ENCODE measurements at regions not wholly inside any gene's neighbourhood (a gene's known extent, or its start where the extent isn't known, plus 50 kb on each side); places are given as distances from the start of the nearest gene placed in this dataset.

DNA sequence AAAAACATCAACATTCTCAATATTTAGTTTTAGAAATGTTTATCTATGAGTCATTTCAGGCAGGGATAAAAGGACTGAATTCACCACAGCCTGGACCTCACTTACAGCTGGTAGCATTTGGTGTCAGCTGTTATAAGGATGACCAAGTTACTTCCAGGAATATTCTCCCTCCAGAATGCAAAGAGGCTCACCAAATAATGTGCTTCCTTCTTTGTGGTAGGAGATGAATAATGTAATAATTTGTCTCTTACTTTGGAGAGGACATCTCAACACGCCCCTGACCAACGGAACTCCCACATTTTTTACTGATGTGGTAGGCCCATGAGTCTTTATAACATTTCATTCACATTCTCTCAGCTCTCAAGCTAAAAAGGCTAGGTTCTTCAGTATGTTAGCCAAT is 825.9 kb upstream of the GRAMD2B start:
- Histone ChIP-seq H3K9me3 (ENCODE audit: control insufficient read depth in 4 of 4, low read length in 3 of 4) (no peaks in the 10 kb centered on the region), H3K27ac (ENCODE audit: low read depth in 1 of 2, low read length in 2 of 2) (no peak overlapping the region), H3K36me3 (ENCODE audit: control insufficient read depth in 4 of 4, insufficient read depth in 3 of 4, low read depth in 1 of 4, low read length in 3 of 4) (no peaks in the 10 kb centered on the region), H3K27me3 (ENCODE audit: control insufficient read depth in 4 of 4, insufficient read depth in 4 of 4, low read length in 3 of 4) (no peaks in the 10 kb centered on the region), H3K9ac (ENCODE audit: low read depth in 1 of 2, low read length in 2 of 2) (no peak overlapping the region), H3K4me3 (ENCODE audit: low read depth in 1 of 3, low read length in 3 of 3) (no peak overlapping the region), H3K4me1 (ENCODE audit: control insufficient read depth in 4 of 4, insufficient read depth in 4 of 4, low read length in 3 of 4) (no peaks in the 10 kb centered on the region)
- DNase-seq (ENCODE audit: low spot score), result no peak
- WGBS, result 79% methylated on average over 2 of the region's 2 CpGs
- TF ChIP-seq RXRA (IDR thresholded peaks at IDR 0.05), result no peak
- no peak for TF ChIP-seq FOXA2 (IDR thresholded peaks at IDR 0.05)
- TF ChIP-seq HNF4G (IDR thresholded peaks at IDR 0.05), result no peak
- TF ChIP-seq JUND (IDR thresholded peaks at IDR 0.05), result no peak
- TF ChIP-seq, protein P1, sequence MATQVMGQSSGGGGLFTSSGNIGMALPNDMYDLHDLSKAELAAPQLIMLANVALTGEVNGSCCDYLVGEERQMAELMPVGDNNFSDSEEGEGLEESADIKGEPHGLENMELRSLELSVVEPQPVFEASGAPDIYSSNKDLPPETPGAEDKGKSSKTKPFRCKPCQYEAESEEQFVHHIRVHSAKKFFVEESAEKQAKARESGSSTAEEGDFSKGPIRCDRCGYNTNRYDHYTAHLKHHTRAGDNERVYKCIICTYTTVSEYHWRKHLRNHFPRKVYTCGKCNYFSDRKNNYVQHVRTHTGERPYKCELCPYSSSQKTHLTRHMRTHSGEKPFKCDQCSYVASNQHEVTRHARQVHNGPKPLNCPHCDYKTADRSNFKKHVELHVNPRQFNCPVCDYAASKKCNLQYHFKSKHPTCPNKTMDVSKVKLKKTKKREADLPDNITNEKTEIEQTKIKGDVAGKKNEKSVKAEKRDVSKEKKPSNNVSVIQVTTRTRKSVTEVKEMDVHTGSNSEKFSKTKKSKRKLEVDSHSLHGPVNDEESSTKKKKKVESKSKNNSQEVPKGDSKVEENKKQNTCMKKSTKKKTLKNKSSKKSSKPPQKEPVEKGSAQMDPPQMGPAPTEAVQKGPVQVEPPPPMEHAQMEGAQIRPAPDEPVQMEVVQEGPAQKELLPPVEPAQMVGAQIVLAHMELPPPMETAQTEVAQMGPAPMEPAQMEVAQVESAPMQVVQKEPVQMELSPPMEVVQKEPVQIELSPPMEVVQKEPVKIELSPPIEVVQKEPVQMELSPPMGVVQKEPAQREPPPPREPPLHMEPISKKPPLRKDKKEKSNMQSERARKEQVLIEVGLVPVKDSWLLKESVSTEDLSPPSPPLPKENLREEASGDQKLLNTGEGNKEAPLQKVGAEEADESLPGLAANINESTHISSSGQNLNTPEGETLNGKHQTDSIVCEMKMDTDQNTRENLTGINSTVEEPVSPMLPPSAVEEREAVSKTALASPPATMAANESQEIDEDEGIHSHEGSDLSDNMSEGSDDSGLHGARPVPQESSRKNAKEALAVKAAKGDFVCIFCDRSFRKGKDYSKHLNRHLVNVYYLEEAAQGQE (IDR thresholded peaks at IDR 0.05), result no peak

GRCh38 chr5:125600559-125600958 is 822.6 kb upstream of the GRAMD2B start:
- no peaks in the 10 kb centered on the region for H3K4me1 ChIP-seq (ENCODE audit: control insufficient read depth in 4 of 4, insufficient read depth in 4 of 4, low read length in 3 of 4)
- no peak overlapping the region for H3K27ac ChIP-seq (ENCODE audit: low read depth in 1 of 2, low read length in 2 of 2)
- H3K4me3 ChIP-seq (ENCODE audit: low read depth in 1 of 3, low read length in 3 of 3), result no peak overlapping the region
- DNase-seq (ENCODE audit: low spot score), result no peak
- H3K36me3 ChIP-seq (ENCODE audit: control insufficient read depth in 4 of 4, insufficient read depth in 3 of 4, low read depth in 1 of 4, low read length in 3 of 4), result no peaks in the 10 kb centered on the region
- H3K9ac ChIP-seq (ENCODE audit: low read depth in 1 of 2, low read length in 2 of 2), result no peak overlapping the region
- no peaks in the 10 kb centered on the region for H3K27me3 ChIP-seq (ENCODE audit: control insufficient read depth in 4 of 4, insufficient read depth in 4 of 4, low read length in 3 of 4)
- 76% methylated on average over 1 of the region's 1 CpG for WGBS
- H3K9me3 ChIP-seq (ENCODE audit: control insufficient read depth in 4 of 4, low read length in 3 of 4), result no peaks in the 10 kb centered on the region
- TF ChIP-seq JUND (IDR thresholded peaks at IDR 0.05) (no peak), HNF4G (IDR thresholded peaks at IDR 0.05) (no peak), CTCF (IDR thresholded peaks at IDR 0.05; ENCODE audit: low read depth, low read length, missing input control) (no peak), NR2F2 (IDR thresholded peaks at IDR 0.05) (no peak), FOXA1 (IDR thresholded peaks at IDR 0.05) (no peak), RAD21 (IDR thresholded peaks at IDR 0.05) (no peak), SP1 (IDR thresholded peaks at IDR 0.05) (no peak), MAX (IDR thresholded peaks at IDR 0.05) (no peak), FOXA2 (IDR thresholded peaks at IDR 0.05) (no peak), EGR1 (IDR thresholded peaks at IDR 0.05; ENCODE audit: low read depth in 2 of 2) (no peak), YY1 (IDR thresholded peaks at IDR 0.05) (no peak)
- TF ChIP-seq, protein P1 (IDR thresholded peaks at IDR 0.05), result no peak
- TF ChIP-seq, protein P2, sequence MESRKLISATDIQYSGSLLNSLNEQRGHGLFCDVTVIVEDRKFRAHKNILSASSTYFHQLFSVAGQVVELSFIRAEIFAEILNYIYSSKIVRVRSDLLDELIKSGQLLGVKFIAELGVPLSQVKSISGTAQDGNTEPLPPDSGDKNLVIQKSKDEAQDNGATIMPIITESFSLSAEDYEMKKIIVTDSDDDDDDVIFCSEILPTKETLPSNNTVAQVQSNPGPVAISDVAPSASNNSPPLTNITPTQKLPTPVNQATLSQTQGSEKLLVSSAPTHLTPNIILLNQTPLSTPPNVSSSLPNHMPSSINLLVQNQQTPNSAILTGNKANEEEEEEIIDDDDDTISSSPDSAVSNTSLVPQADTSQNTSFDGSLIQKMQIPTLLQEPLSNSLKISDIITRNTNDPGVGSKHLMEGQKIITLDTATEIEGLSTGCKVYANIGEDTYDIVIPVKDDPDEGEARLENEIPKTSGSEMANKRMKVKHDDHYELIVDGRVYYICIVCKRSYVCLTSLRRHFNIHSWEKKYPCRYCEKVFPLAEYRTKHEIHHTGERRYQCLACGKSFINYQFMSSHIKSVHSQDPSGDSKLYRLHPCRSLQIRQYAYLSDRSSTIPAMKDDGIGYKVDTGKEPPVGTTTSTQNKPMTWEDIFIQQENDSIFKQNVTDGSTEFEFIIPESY (IDR thresholded peaks at IDR 0.05), result no peak
- TF ChIP-seq, protein P3, sequence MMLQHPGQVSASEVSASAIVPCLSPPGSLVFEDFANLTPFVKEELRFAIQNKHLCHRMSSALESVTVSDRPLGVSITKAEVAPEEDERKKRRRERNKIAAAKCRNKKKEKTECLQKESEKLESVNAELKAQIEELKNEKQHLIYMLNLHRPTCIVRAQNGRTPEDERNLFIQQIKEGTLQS (IDR thresholded peaks at IDR 0.05), result no peak

Data from liver (tissue), 8 donors.